ENCODE measurements at regions not wholly inside any gene's neighbourhood (a gene's known extent, or its start where the extent isn't known, plus 50 kb on each side); places are given as distances from the start of the nearest gene placed in this dataset.

DNA sequence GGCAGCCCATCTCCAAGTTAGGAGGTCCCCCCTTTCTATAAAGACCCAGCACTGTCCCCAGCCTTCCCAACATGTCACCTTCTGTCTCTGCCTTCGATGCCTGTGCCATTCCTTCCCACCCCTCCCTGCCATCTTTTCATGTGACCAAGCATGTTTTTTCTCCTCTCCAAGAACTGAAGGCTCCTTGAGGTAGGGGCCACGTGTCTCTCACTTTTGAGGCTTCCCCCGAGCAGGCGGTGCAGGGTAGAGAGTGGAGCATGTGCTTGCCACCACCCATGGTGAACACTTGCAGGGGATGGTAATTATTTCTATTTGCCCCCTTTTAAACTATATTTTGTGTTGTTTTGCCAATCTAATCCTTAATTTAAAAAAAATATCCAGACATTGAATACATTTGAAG lies 168.4 kb downstream of the ACKR3 start:
- Histone ChIP-seq H3K79me2 (ENCODE audit: control insufficient read depth, insufficient read depth, low read length, poor library complexity) (no peaks in the 10 kb centered on the region), H3K14ac (ENCODE audit: low read length) (no peak overlapping the region), H3K4me3 (ENCODE audit: low read depth, low read length) (no peak overlapping the region), H3K4me2 (ENCODE audit: low read length) (no peak overlapping the region), H3K27ac (ENCODE audit: low read depth, low read length) (no peak overlapping the region), H3K23ac (ENCODE audit: low read length) (no peak overlapping the region), H3K18ac (ENCODE audit: low read length) (no peak overlapping the region), H3K4ac (ENCODE audit: low read depth, low read length) (no peak overlapping the region), H3K9me3 (ENCODE audit: insufficient read depth, low read depth, low read length) (no peaks in the 10 kb centered on the region), H3K4me1 (ENCODE audit: control insufficient read depth in 1 of 2, insufficient read depth in 2 of 2, low read length in 2 of 2) (peaks cover 8 to 17% of the 10 kb centered on the region in 2 experiments), H2BK12ac (ENCODE audit: low read length) (peak overlapping the region; percentile 41), H3K9ac (ENCODE audit: low read length) (no peak overlapping the region), H3K27me3 (ENCODE audit: insufficient read depth, low read length) (no peaks in the 10 kb centered on the region), H4K91ac (ENCODE audit: low read depth, low read length) (no peak overlapping the region), H2BK120ac (ENCODE audit: insufficient read depth, low read length, poor library complexity) (no peak overlapping the region), H2AFZ (ENCODE audit: insufficient read depth, low read length, poor library complexity) (no peak overlapping the region), H4K8ac (ENCODE audit: low read depth, low read length) (no peak overlapping the region), H4K12ac (ENCODE audit: low read depth, low read length) (no peak overlapping the region), H3K79me1 (ENCODE audit: low read length) (peaks cover 26% of the 10 kb centered on the region), H2BK5ac (ENCODE audit: low read depth, low read length, poor library complexity) (no peak overlapping the region), H3K36me3 (ENCODE audit: control insufficient read depth in 1 of 2, insufficient read depth in 2 of 2, low read length in 2 of 2) (no peaks in the 10 kb centered on the region), H2AK5ac (ENCODE audit: low read length) (peak overlapping the region; percentile 64)
- no peak for DNase-seq
- WGBS (ENCODE audit: extremely low coverage, insufficient coverage, insufficient read length) = no CpG with 5 or more reads among the region's 4 CpGs

DNA sequence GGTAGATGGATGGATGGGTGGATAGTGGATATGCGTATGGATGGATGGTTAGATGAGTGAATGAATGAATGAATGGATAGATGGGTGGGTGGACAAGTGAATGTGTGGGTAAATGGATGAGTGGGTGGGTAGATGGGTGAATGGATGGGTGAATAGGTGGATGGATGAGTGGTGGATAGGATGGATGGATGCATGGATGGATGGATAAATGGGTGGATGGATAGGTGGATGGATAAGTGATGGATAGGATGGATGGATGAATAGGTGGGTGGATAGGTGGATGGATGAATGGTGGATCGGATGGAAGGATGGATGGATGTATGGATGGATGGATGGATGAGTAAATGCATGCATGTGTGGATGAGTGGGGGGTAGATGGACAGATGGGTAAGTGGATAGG lies 169.3 kb downstream of the ACKR3 start:
- Histone ChIP-seq H3K9ac (ENCODE audit: low read length) (no peak overlapping the region), H3K18ac (ENCODE audit: low read length) (no peak overlapping the region), H4K8ac (ENCODE audit: low read depth, low read length) (no peak overlapping the region), H3K36me3 (ENCODE audit: control insufficient read depth in 1 of 2, insufficient read depth in 2 of 2, low read length in 2 of 2) (no peaks in the 10 kb centered on the region), H3K14ac (ENCODE audit: low read length) (no peak overlapping the region), H2BK12ac (ENCODE audit: low read length) (peak overlapping the region; percentile 25), H3K4ac (ENCODE audit: low read depth, low read length) (no peak overlapping the region), H3K9me3 (ENCODE audit: insufficient read depth, low read depth, low read length) (no peaks in the 10 kb centered on the region), H3K27me3 (ENCODE audit: insufficient read depth, low read length) (no peaks in the 10 kb centered on the region), H3K4me3 (ENCODE audit: low read depth, low read length) (no peak overlapping the region), H3K4me1 (ENCODE audit: control insufficient read depth in 1 of 2, insufficient read depth in 2 of 2, low read length in 2 of 2) (peaks cover 12 to 16% of the 10 kb centered on the region in 2 experiments), H2AFZ (ENCODE audit: insufficient read depth, low read length, poor library complexity) (no peak overlapping the region), H2BK120ac (ENCODE audit: insufficient read depth, low read length, poor library complexity) (no peak overlapping the region), H3K4me2 (ENCODE audit: low read length) (no peak overlapping the region), H2BK5ac (ENCODE audit: low read depth, low read length, poor library complexity) (no peak overlapping the region), H3K23ac (ENCODE audit: low read length) (no peak overlapping the region), H4K12ac (ENCODE audit: low read depth, low read length) (no peak overlapping the region), H3K79me1 (ENCODE audit: low read length) (peaks cover 24% of the 10 kb centered on the region), H4K91ac (ENCODE audit: low read depth, low read length) (no peak overlapping the region), H2AK5ac (ENCODE audit: low read length) (no peak overlapping the region), H3K79me2 (ENCODE audit: control insufficient read depth, insufficient read depth, low read length, poor library complexity) (no peaks in the 10 kb centered on the region), H3K27ac (ENCODE audit: low read depth, low read length) (no peak overlapping the region)
- WGBS (ENCODE audit: extremely low coverage, insufficient coverage, insufficient read length) = 100% methylated on average over 2 of the region's 2 CpGs
- no peak for DNase-seq

DNA sequence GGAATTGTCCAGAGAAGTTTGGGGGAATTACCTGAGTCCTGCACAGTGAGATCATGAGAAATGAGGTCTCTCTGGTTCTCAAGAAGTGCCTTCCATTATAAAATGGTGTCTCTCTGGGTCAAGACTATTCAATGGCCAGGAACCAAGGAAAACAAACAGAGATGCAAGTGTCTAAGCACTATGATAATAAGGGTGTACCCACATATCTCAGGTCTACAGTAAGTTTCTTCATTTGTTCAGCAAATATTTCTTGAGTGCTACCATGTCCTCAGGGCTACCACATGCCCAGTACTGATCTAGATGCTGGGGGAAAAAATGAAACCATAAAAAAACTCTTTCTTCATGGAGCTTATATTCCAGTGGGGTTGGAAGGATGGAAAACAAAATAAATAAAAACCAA lies 170.0 kb downstream of the ACKR3 start:
- Histone ChIP-seq H3K9ac (ENCODE audit: low read length) (no peak overlapping the region), H3K18ac (ENCODE audit: low read length) (no peak overlapping the region), H3K4me1 (ENCODE audit: control insufficient read depth in 1 of 2, insufficient read depth in 2 of 2, low read length in 2 of 2) (peaks cover 13 to 14% of the 10 kb centered on the region in 2 experiments), H2BK5ac (ENCODE audit: low read depth, low read length, poor library complexity) (no peak overlapping the region), H2BK120ac (ENCODE audit: insufficient read depth, low read length, poor library complexity) (no peak overlapping the region), H4K12ac (ENCODE audit: low read depth, low read length) (no peak overlapping the region), H2AFZ (ENCODE audit: insufficient read depth, low read length, poor library complexity) (no peak overlapping the region), H4K8ac (ENCODE audit: low read depth, low read length) (no peak overlapping the region), H4K91ac (ENCODE audit: low read depth, low read length) (no peak overlapping the region), H3K9me3 (ENCODE audit: insufficient read depth, low read depth, low read length) (no peaks in the 10 kb centered on the region), H3K79me2 (ENCODE audit: control insufficient read depth, insufficient read depth, low read length, poor library complexity) (no peaks in the 10 kb centered on the region), H3K27me3 (ENCODE audit: insufficient read depth, low read length) (no peaks in the 10 kb centered on the region), H3K36me3 (ENCODE audit: control insufficient read depth in 1 of 2, insufficient read depth in 2 of 2, low read length in 2 of 2) (no peaks in the 10 kb centered on the region), H3K27ac (ENCODE audit: low read depth, low read length) (no peak overlapping the region), H3K4me3 (ENCODE audit: low read depth, low read length) (no peak overlapping the region), H3K14ac (ENCODE audit: low read length) (no peak overlapping the region), H3K23ac (ENCODE audit: low read length) (no peak overlapping the region), H2BK12ac (ENCODE audit: low read length) (no peak overlapping the region), H2AK5ac (ENCODE audit: low read length) (no peak overlapping the region), H3K4ac (ENCODE audit: low read depth, low read length) (no peak overlapping the region), H3K79me1 (ENCODE audit: low read length) (peaks cover 22% of the 10 kb centered on the region), H3K4me2 (ENCODE audit: low read length) (no peak overlapping the region)
- DNase-seq = no peak

DNA sequence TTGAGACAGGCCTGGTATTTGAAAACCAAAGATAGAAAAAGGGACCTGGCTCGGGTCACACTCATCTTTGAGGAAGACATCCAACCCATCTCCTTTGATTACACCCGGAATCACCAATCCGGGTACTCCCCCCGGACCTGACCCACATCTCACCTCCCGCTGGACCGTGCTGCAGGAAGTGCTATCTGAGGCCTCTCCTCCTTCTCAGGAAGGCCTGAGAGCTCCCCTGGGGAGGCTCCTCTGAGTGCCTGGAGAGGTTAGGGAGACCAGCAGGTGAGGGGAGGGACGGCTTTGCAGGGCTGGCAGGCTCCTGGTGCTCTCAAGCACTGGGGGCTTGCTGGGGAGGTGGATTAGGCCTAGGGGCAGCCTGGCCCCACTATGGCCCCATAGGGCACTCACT lies 170.9 kb downstream of the ACKR3 start:
- DNase-seq = no peak
- Histone ChIP-seq H4K8ac (ENCODE audit: low read depth, low read length) (peak overlapping the region; percentile 3), H3K18ac (ENCODE audit: low read length) (no peak overlapping the region), H3K4me2 (ENCODE audit: low read length) (no peak overlapping the region), H4K12ac (ENCODE audit: low read depth, low read length) (no peak overlapping the region), H3K27me3 (ENCODE audit: insufficient read depth, low read length) (no peaks in the 10 kb centered on the region), H3K4me3 (ENCODE audit: low read depth, low read length) (no peak overlapping the region), H3K27ac (ENCODE audit: low read depth, low read length) (no peak overlapping the region), H3K79me2 (ENCODE audit: control insufficient read depth, insufficient read depth, low read length, poor library complexity) (no peaks in the 10 kb centered on the region), H3K4ac (ENCODE audit: low read depth, low read length) (no peak overlapping the region), H2BK12ac (ENCODE audit: low read length) (peak overlapping the region; percentile 9), H3K23ac (ENCODE audit: low read length) (no peak overlapping the region), H3K14ac (ENCODE audit: low read length) (peak overlapping the region; percentile 2), H3K36me3 (ENCODE audit: control insufficient read depth in 1 of 2, insufficient read depth in 2 of 2, low read length in 2 of 2) (no peaks in the 10 kb centered on the region), H4K91ac (ENCODE audit: low read depth, low read length) (peak overlapping the region; percentile 36), H2AFZ (ENCODE audit: insufficient read depth, low read length, poor library complexity) (no peak overlapping the region), H2AK5ac (ENCODE audit: low read length) (peak overlapping the region; percentile 42), H3K9ac (ENCODE audit: low read length) (no peak overlapping the region), H2BK120ac (ENCODE audit: insufficient read depth, low read length, poor library complexity) (no peak overlapping the region), H3K79me1 (ENCODE audit: low read length) (peaks cover 22% of the 10 kb centered on the region), H3K4me1 (ENCODE audit: control insufficient read depth in 1 of 2, insufficient read depth in 2 of 2, low read length in 2 of 2) (peaks cover 10 to 16% of the 10 kb centered on the region in 2 experiments), H3K9me3 (ENCODE audit: insufficient read depth, low read depth, low read length) (no peaks in the 10 kb centered on the region), H2BK5ac (ENCODE audit: low read depth, low read length, poor library complexity) (no peak overlapping the region)
- no CpG with 5 or more reads among the region's 7 CpGs for WGBS (ENCODE audit: extremely low coverage, insufficient coverage, insufficient read length)
